Astrocyte (in vitro differentiated cells and primary cell): ENCODE measurements at regions not wholly inside any gene's neighbourhood (a gene's known extent, or its start where the extent isn't known, plus 50 kb on each side); places are given as distances from the start of the nearest gene placed in this dataset.

Source experiments
- DNase-seq: peaks from one replicate; pipeline ENCODE4 v3.0.0-alpha.2; 2010; ENCODE audit warnings: low read depth
- FAIRE-seq: peaks from 2 replicates; lab custom pipeline; 2011; peaks lifted over from hg19 to GRCh38; lab: Jason Lieb, UNC
- H2AFZ ChIP-seq: 2 replicates; pipeline ENCODE4 v1.6.0; 2012; ENCODE audit warnings: low read depth, low read length, inconsistent platforms
- H3K27ac ChIP-seq: 2 replicates; pipeline ENCODE4 v1.5.1; 2011; ENCODE audit warnings: low read depth, low read length, inconsistent platforms
- H3K27me3 ChIP-seq: 2 replicates; pipeline ENCODE4 v1.6.0; 2011; ENCODE audit warnings: low read length, inconsistent platforms; ENCODE audit not compliant: insufficient read depth
- H3K36me3 ChIP-seq: 2 replicates; pipeline ENCODE4 v1.5.1; 2011; ENCODE audit warnings: low read length, inconsistent platforms; ENCODE audit not compliant: insufficient read depth
- H3K4me1 ChIP-seq: 2 replicates; pipeline ENCODE4 v1.5.1; 2011; ENCODE audit warnings: low read length, inconsistent platforms; ENCODE audit not compliant: insufficient read depth
- H3K4me2 ChIP-seq: 2 replicates; pipeline ENCODE4 v1.6.0; 2012; ENCODE audit warnings: low read length, inconsistent platforms
- H3K4me3 ChIP-seq: 2 replicates; pipeline ENCODE4 v1.5.1; 2011; ENCODE audit warnings: low read depth, mild to moderate bottlenecking, low read length, inconsistent platforms; ENCODE audit not compliant: insufficient read depth
- H3K79me2 ChIP-seq: 2 replicates; pipeline ENCODE4 v1.6.0; 2012; ENCODE audit warnings: mild to moderate bottlenecking, low read length, inconsistent platforms; ENCODE audit not compliant: insufficient read depth
- H3K9ac ChIP-seq: 2 replicates; pipeline ENCODE4 v1.6.0; 2012; ENCODE audit warnings: mild to moderate bottlenecking, low read length, inconsistent platforms
- H3K9me3 ChIP-seq: 2 replicates; pipeline ENCODE4 v1.5.1; 2012; ENCODE audit warnings: low read depth, mild to moderate bottlenecking, low read length, inconsistent platforms; ENCODE audit not compliant: insufficient read depth
- H4K20me1 ChIP-seq: 2 replicates; pipeline ENCODE4 v1.6.0; 2012; ENCODE audit warnings: low read length, inconsistent platforms; ENCODE audit not compliant: insufficient read depth
- H3K27ac Mint-ChIP-seq: one replicate; pipeline ENCODE4 v1.8.0; 2021; ENCODE audit warnings: mild to moderate bottlenecking, mixed read lengths; ENCODE audit not compliant: unreplicated experiment
- H3K27me3 Mint-ChIP-seq: one replicate; pipeline ENCODE4 v1.8.0; 2021; ENCODE audit warnings: low read depth, mixed read lengths; ENCODE audit not compliant: unreplicated experiment
- H3K36me3 Mint-ChIP-seq: one replicate; pipeline ENCODE4 v1.8.0; 2021; ENCODE audit warnings: low read depth, mixed read lengths; ENCODE audit not compliant: unreplicated experiment
- H3K4me1 Mint-ChIP-seq: one replicate; pipeline ENCODE4 v1.8.0; 2021; ENCODE audit warnings: low read depth, mixed read lengths; ENCODE audit not compliant: unreplicated experiment
- H3K4me3 Mint-ChIP-seq: one replicate; pipeline ENCODE4 v1.8.0; 2021; ENCODE audit warnings: mild to moderate bottlenecking, moderate library complexity, mixed read lengths; ENCODE audit not compliant: unreplicated experiment
- H3K9me3 Mint-ChIP-seq: one replicate; pipeline ENCODE4 v1.8.0; 2021; ENCODE audit warnings: mild to moderate bottlenecking, mixed read lengths; ENCODE audit not compliant: unreplicated experiment
- EZH2 ChIP-seq: IDR thresholded peaks from 2 replicates; pipeline ENCODE4 v1.6.1; 2012; ENCODE audit warnings: mild to moderate bottlenecking, low read length, inconsistent platforms; ENCODE audit not compliant: insufficient read depth
- TF ChIP-seq, protein P1 (sequence below): IDR thresholded peaks from 2 replicates; pipeline ENCODE4 v1.5.1; 2011; ENCODE audit warnings: low read depth, mild to moderate bottlenecking, inconsistent platforms, low read length, moderate library complexity; ENCODE audit not compliant: insufficient read depth

DNA sequence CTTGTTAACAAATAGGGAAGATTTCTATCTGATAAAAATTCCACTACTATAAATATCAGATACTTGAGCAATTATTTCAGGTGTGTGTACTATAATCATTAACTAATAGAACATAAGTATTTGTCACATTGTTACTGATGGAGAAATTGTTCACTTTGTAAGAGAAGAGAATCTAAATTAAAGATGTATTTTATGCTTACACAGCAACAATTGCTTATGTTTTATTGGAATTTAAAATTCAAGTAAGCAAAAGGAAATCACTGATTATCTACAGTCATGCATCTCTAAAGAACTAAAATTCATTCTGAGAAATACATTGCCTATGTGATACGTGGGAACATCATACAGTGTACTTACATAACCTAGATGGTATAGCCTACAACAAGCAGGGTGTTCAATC lies 1590.8 kb downstream of the GRIK2 start:
- no peak overlapping the region for H3K9ac ChIP-seq
- no peak overlapping the region for H3K27ac ChIP-seq
- H3K4me3 Mint-ChIP-seq, result no peak overlapping the region
- H2AFZ ChIP-seq, result no peak overlapping the region
- H3K79me2 ChIP-seq, result no peaks in the 10 kb centered on the region
- H4K20me1 ChIP-seq, result no peaks in the 10 kb centered on the region
- no peaks in the 10 kb centered on the region for H3K27me3 ChIP-seq
- no peak overlapping the region for H3K4me3 ChIP-seq
- H3K4me2 ChIP-seq, result no peak overlapping the region
- FAIRE-seq (no peak), DNase-seq (no peak)
- no peak overlapping the region for H3K27ac Mint-ChIP-seq
- TF ChIP-seq, protein P1, sequence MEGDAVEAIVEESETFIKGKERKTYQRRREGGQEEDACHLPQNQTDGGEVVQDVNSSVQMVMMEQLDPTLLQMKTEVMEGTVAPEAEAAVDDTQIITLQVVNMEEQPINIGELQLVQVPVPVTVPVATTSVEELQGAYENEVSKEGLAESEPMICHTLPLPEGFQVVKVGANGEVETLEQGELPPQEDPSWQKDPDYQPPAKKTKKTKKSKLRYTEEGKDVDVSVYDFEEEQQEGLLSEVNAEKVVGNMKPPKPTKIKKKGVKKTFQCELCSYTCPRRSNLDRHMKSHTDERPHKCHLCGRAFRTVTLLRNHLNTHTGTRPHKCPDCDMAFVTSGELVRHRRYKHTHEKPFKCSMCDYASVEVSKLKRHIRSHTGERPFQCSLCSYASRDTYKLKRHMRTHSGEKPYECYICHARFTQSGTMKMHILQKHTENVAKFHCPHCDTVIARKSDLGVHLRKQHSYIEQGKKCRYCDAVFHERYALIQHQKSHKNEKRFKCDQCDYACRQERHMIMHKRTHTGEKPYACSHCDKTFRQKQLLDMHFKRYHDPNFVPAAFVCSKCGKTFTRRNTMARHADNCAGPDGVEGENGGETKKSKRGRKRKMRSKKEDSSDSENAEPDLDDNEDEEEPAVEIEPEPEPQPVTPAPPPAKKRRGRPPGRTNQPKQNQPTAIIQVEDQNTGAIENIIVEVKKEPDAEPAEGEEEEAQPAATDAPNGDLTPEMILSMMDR, result no peak
- TF ChIP-seq EZH2, result no peak
- H3K4me1 ChIP-seq, result no peaks in the 10 kb centered on the region
- H3K36me3 ChIP-seq, result no peaks in the 10 kb centered on the region
- H3K4me1 Mint-ChIP-seq, result no peaks in the 10 kb centered on the region
- no peaks in the 10 kb centered on the region for H3K9me3 Mint-ChIP-seq
- H3K27me3 Mint-ChIP-seq, result no peaks in the 10 kb centered on the region
- no peaks in the 10 kb centered on the region for H3K36me3 Mint-ChIP-seq
- H3K9me3 ChIP-seq, result no peaks in the 10 kb centered on the region

DNA sequence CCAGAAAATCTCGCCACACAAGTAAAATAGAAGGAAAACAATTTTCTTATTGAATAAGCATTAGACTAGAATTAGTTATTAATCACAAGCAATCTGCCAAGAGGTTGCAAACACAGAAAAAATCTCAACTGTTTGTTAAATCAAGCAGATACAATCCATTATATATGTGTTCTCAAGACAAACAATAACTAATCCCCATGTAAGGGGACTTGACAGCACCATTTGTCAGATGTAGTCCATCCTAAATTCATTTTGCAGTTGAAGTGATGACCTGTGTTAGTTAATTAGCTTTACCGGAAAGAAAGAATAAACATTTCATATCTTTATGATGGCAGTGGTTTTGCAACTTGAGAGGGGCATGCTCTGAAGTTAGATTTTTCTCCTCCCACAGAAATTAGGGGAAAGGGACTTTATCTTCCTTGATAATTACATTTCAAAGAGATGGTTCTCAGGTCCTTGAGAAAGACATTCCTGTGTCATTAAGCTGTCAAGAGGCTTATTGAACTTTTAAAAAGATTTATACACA lies 1588.0 kb downstream of the GRIK2 start:
- H3K27me3 ChIP-seq, result no peaks in the 10 kb centered on the region
- no peak for FAIRE-seq
- no peak overlapping the region for H3K4me3 Mint-ChIP-seq
- no peaks in the 10 kb centered on the region for H3K36me3 ChIP-seq
- H3K79me2 ChIP-seq, result no peaks in the 10 kb centered on the region
- no peak overlapping the region for H3K4me3 ChIP-seq
- H3K9me3 ChIP-seq, result no peaks in the 10 kb centered on the region
- H3K4me1 Mint-ChIP-seq, result no peaks in the 10 kb centered on the region
- no peaks in the 10 kb centered on the region for H3K27me3 Mint-ChIP-seq
- H3K4me1 ChIP-seq, result no peaks in the 10 kb centered on the region
- TF ChIP-seq EZH2, result no peak
- TF ChIP-seq, protein P1, result no peak
- H3K36me3 Mint-ChIP-seq, result no peaks in the 10 kb centered on the region
- no peak overlapping the region for H3K9ac ChIP-seq
- DNase-seq, result no peak
- no peak overlapping the region for H2AFZ ChIP-seq
- no peak overlapping the region for H3K27ac Mint-ChIP-seq
- no peaks in the 10 kb centered on the region for H4K20me1 ChIP-seq
- H3K27ac ChIP-seq, result no peak overlapping the region
- no peak overlapping the region for H3K4me2 ChIP-seq
- H3K9me3 Mint-ChIP-seq, result no peaks in the 10 kb centered on the region

DNA sequence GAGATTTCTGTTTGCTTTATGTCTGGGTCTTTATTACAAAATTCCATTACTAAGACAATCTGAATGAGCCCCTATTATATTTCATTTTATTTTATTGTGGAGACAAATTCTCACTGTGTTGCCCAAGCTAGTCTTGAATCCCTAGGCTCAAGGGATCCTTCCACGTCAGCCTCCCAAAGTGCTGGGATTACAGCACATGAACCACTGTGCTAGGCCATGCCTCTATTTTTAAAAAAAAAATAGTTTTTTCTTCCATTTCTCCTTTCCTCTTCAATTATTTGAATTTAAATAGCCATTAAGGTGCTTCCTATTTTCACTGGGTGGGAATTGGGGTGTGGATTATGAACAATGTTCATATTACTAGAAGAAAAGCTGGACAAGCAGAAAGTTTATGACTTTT lies 1587.4 kb downstream of the GRIK2 start:
- no peak for DNase-seq
- no peak overlapping the region for H3K27ac Mint-ChIP-seq

More for the DNA sequence above, 1587.4 kb downstream of the GRIK2 start:
- Mint-ChIP-seq H3K4me1 (no peaks in the 10 kb centered on the region), H3K4me3 (no peak overlapping the region), H3K9me3 (no peaks in the 10 kb centered on the region), H3K27me3 (no peaks in the 10 kb centered on the region), H3K36me3 (no peaks in the 10 kb centered on the region)
- H3K4me2 ChIP-seq, result no peak overlapping the region
- no peak overlapping the region for H3K27ac ChIP-seq
- TF ChIP-seq EZH2, result no peak
- TF ChIP-seq, protein P1, result no peak
- no peak overlapping the region for H2AFZ ChIP-seq
- no peaks in the 10 kb centered on the region for H3K27me3 ChIP-seq
- no peak overlapping the region for H3K9ac ChIP-seq
- no peak for FAIRE-seq
- H3K4me3 ChIP-seq, result no peak overlapping the region
- no peaks in the 10 kb centered on the region for H4K20me1 ChIP-seq
- no peaks in the 10 kb centered on the region for H3K36me3 ChIP-seq
- H3K9me3 ChIP-seq, result no peaks in the 10 kb centered on the region
- H3K4me1 ChIP-seq, result no peaks in the 10 kb centered on the region
- no peaks in the 10 kb centered on the region for H3K79me2 ChIP-seq
